NCI-H2227 (cell line): ENCODE measurements at regions not wholly inside any gene's neighbourhood (a gene's known extent, or its start where the extent isn't known, plus 50 kb on each side); places are given as distances from the start of the nearest gene placed in this dataset.
"Not testable (repeated sequence)": the region's sequence is repeated elsewhere in the genome, so short reads cannot be mapped to it uniquely, and the experiment has no call there.

ENCODE experiments used
- DNase-seq: peaks from one replicate; lab custom pipeline; 2025; ENCODE audit not compliant: unreplicated experiment; lab: John Stamatoyannopoulos, UW

DNA sequence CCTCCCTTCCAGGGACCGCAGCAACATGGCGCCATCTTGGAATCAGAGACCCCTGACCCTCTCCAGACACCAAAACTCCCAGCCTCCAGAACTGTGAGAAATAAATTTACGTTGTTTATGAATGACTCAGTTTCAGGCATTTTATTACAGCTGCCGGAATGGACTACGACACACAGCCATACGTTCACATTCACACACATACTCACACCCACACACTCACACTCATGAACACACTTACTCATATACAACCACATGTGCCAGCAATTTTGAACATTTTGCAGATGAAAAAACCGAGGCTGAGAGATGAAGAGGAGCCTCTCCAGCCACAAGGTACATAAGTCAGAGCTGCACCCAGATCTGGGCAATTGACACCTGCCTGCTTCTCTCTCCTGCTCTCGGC, 151.0 kb upstream of the RAB4A start:
- DNase-seq, result no peak

DNA sequence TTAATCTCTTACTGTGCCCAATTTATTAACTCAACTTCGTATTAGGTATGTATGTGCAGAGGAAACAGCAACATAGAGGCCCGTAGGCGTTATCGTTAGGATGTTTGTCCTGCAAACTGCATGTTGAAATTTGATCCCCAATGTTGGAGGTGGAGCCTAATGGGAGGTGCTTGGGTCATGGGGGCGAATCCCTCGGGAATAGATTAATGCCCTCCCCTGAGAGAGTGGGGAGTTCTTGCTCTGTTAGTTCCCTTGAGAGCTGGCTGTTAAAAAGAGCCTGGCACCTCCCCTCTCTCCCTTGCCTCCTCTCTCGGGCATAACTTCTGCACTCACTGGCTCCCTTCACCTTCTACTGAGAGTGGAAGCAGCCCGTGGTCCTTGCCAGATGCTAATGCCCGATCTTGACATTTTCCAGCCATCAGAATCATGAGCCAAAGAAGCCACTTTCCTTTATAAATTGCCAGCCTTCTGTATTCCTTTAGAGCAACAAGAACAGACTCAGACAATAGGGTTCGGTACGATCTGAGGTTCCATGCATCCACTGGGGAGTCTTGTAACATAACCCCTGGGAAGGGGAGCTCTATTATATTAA, 149.0 kb upstream of the RAB4A start:
- no peak for DNase-seq

DNA sequence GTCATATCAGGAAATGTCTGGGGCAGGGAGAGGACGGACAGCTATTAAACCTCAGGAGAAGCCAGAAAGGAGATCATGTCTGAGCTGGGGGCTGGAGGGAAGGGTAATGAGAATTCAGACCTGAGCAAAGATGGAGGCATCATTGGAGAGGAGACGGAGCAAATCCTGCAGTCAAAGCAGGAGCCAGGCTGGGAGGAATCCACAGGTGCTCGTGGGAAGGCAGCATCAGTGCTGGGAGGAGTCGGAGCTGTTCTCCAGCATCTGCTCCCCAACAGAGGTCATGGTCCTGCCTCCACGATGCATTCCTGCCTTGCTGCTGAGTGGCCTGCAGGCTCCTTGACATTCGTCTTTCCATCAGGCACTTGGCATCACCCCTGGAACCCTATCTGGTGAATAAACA, 148.3 kb upstream of the RAB4A start:
- no peak for DNase-seq

DNA sequence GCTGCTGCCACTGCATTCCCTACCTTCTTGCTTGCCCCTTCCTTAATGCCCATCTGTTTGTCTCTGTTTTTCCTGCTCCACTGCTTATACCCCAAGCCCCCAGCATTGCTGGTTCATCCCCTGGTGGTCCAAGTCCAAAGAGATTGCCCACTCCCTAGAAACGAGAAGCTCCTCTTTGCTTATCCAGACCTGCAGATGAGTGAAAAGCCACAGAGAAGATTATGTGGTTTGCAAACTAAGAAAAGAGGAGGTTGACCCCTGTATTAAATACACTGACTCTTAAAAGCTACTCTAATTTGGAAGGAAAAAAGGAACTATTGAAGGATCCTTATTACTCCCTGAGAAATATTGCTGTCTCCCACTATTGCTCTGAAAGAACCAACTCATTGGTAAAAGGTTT, 146.8 kb upstream of the RAB4A start:
- no peak for DNase-seq

DNA sequence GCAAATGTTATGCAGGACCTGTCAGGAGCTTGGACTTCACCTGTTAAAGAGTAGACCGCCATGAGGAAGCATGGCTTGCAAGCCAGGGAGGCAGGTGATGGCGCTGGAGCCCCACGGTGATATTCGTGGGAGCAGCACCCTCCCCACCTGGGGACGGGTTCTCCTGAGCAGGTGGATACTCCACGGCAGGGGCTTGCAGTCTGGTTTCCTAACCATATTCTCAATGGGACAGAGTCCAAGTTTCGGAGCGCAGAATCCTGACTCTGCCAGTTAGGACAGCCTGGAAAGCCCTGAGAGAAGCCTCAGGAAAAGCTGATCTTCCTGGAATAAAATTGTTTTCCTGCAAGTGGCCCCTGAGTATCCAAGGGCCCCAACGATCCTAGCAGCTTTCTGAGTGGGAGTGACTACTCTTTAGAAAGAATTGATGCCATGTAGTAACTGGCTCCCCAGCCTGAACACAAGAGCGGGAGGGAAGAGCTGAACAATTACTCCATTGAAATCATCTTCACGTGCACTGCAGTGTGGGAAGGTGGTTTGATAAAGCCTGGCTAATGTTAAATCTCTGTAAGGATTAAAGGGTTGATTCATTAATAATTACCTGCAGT, 146.3 kb upstream of the RAB4A start:
- no peak for DNase-seq

DNA sequence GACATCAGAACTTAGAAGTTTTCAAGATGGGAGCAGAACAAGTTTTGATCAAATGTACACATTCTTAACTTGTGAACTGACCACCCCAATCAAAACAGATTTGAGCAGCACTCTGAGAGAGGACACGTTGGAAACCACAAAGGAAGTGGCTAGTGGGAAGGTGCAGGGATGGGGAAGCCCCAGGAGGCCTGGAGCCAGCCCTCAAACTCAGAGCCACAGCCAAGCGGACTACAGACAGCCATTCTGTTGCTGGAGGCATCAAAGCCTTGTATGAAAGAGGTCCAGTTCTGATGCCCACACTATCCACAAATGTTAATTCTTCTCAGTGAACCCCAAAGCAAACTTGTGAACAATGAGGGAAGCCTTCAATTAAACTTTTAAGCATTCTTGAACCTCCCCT, 143.6 kb upstream of the RAB4A start:
- DNase-seq, result no peak

DNA sequence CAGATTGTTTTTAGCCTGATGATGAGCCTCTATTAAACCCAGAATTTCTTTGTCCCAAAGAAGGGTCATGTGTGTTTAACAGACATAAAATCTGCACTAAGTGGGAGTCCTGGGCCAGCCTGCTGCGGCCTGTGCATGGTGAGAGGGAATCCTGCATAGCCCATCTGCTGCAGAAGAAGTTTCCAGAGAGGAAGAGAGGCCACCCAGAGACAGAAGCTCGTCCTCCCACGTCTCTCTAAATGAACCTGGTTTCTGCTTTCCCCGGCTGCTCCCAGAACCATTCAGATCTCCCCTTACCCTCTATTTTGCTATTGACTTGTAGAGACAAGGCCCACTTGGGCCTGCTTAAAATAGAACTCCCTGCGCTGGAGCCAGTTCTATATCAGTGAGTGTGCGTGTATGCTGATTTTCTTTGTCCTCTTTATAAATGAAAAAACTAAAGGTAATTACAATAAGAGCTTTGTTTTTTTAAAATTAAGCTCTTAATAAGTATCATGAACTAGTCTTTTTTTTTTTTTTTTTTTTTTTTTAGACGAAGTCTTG, 142.8 kb upstream of the RAB4A start:
- DNase-seq, result no peak

DNA sequence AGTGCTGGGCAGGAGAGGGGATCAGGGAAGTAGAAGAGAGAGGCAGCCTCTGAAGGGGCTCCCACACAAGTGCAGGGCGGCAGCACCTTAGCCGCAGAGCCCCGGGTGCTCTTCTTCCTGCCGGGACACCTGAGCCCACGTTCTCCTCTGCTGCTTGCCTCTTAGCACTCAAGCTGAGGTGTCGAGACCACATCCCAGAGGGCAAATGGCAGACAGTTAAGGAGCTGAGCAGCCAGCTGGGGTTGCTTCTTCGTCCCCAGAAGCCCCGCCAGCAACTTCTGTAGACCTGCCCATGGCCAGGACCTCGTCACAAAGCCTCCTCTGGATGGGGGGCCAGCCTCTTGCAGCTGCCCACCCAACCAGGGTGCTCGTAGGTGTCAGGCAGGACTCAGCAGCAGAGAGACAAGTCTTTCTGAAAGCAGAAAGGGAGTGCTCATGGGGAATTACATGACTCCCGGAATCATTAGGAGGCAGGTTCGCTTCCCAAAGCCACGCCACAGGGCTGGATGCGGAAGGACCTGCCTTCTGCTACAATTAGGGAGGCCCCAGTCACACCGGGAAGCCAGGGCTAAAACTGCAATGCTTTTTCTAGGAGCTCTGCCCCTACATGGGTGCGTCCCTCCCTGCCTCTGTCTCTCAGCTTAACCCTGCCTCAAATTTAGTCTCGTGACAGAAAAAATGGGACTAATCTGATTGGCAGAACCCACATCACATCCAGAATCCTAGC, 141.4 kb upstream of the RAB4A start:
- DNase-seq, result no peak

DNA sequence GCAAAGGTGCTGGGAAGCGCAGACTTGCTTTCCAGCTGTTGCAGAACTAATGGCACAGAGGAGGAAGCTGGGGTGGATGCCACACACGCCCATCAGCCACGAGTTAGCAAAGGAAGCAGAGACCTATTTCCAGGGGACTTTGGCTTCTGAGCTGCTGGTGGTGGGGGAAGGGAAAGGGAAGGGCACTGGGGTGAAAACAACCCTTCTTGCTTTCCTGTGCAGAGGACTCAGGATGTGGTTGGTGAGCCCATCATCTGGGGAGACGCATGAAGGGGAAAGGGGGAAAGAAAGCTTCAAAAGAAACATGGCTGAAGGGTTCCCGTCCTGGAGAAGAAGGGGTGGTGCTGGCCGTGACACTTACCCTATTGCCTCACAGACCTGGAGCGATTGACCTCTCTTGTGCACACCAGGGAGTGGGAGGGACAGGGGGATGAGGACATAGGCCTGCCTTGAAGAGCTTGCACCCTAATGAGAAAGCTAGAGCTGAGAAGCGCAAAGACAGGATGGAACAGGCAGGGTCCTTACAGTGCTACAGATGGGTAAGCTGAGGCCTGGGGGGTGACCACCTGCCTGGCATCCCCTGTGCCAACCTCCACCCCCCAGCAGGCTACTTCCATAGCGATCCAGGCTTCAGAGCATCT, 140.8 kb upstream of the RAB4A start:
- no peak for DNase-seq

DNA sequence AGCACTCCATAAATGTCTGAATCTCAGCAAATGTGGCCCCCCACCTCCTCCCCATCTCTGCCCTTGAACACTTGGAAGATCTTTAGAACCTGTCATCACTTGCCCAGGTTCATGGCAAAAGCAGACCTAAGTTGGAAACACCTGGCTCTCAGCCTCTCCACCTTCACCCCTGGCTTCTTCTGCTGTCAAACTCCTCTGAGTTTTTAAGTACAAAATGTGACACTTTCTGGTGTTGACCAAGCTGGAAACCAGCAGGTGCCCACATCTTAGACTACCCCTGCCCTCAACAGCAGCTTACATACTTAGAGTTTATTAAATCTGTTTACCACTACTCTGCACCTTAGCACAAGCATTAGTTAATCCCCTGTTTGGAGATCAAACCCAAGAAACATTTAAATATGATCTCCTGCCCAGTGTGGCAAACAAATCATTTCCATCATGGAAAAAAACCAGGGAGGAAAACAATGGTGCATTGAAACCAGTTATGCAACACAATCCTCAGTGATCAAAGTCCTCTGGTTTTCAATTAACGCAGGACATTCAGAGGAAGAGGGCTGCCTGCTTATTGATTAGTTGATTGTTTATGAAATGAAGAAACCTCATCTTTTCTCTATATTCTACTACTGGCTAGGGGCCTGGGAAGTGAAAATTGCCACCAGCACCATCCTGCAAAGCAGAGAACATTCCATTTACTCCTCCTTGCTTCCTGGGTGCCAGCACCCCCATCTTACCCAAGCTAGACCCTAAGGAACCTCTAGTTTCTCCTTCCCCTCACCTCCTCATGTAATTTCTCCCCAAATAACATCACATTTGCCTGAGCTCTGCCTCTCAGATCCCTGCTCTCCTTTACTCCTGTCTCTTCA, 139.4 kb upstream of the RAB4A start:
- DNase-seq, result no peak

DNA sequence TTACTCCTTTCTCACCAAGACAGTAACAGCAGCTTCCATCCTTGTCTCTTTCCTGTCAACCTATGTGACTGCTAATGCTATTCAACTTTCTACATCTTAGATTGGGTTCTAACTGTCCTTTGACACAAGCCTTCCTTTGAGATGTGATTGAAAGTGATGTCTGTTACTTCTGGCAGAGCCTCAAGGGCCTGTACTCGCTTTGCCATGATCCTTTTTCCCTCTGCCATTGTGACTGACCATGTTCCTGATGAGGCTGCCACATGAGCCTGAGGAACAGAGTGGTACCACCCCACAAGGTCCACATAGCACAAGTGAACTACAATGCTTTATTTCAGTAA, 138.8 kb upstream of the RAB4A start:
- no peak for DNase-seq

DNA sequence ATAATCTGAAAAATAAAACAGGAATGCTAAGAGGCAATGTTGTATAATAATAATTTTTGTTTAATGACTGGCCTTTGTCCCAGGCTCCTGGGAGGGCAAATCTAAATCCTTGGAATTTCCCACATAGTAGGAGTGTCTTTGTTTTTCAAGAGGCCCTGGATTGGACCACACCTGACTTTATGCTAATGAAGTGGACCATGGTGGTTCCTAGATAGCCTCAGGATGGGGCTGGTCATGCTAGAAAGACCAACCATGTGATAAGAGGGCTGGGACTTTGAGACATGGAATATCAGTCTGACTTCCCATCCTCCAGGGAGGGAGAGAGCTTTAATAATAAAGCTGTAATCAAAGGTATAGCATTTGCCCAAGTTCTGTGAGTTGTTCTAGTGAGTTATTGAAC, 138.2 kb upstream of the RAB4A start:
- no peak for DNase-seq

DNA sequence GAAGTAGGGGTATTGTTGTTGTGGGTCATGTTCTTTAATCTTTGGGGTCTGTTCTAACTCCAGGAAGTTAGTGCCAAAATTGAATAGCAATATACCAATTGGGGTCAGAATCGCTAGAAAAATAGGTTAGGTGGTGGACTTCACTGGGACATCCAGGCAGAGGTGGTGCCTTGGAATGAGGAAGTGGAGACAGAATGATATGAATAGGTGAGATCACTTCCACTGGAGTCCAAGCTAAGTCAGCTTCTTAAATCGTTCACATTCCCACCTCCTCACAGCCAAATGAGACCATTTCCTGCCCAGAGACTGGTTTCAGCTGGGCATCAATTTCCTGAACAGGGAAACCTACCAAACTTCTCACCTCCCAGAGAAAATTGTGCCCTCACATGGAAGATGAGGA, 137.8 kb upstream of the RAB4A start:
- DNase-seq, result no peak

DNA sequence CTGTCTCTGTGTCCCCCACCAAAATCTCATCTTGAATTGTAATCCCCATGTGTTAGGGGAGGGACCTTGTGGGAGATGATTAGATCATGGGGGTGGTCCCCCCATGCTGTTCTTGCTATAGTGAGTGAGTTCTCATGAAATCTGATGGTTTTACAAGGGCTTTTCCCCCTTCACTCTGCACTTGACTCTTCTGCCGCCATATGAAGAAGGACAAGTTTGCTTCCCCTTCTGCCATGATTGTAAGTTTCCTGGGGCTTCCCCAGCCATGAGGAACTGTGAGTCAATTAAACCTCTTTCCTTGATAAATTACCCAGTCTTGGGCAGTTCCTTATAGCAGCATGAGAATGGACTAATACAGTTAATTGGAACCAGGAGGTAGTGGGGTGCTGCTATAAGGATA, 137.1 kb upstream of the RAB4A start:
- no peak for DNase-seq

DNA sequence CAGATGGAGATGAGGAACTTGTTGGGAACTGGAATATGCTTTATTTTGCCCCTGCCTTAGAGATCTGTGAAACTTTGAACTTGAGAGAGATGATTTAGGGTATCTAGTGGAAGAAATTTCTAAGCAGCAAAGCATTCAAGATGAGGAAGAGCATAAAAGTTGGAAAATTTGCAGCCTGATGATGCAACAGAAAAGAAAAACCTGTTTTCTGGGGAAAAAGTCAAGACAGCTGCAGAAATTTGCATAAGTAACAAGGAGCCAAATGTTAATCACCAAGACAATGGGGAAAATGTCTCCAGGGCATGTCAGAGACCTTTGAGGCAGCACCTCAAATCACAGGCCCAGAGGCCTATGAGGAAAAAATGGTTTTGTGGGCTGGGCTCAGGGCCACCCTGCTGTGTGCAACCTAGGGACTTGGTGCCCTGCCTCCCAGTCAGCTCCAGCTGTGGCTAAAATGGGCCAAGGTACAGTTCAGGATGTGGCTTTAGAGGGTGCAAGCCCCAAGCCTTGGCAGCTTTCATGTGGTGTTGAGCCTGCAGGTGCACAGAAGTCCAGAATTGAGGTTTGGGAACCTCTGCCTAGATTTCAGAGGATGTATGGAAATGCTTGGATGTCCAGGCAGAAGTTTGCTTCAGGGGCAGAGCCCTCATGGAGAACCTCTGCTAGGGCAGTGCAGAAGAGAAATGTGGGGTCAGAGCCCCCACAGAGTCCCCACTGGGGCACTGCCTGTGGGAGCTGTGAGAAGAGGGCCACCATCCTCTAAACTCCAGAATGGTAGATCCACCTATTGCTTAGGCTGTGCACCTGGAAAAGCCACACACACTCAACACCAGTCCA, 136.3 kb upstream of the RAB4A start:
- not testable (repeated sequence) for DNase-seq

DNA sequence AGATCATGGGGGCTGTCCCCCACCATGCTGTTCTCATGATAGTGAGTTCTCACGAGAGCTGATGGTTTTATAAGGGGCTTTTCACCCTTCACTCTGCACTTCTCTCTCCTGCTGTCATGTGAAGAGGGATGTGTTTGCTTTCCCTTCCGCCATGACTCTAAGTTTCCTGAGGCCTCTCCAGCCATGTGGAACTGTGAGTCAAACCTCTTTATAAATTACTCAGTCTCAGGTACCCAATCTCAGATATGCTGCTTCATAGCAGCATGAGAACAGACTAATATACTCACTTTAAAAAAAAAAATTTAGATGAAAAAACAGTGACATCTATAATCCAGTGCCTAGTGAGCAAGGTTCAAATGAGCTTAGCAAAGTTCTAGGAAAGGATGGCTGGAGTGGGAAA, 135.1 kb upstream of the RAB4A start:
- no peak for DNase-seq

DNA sequence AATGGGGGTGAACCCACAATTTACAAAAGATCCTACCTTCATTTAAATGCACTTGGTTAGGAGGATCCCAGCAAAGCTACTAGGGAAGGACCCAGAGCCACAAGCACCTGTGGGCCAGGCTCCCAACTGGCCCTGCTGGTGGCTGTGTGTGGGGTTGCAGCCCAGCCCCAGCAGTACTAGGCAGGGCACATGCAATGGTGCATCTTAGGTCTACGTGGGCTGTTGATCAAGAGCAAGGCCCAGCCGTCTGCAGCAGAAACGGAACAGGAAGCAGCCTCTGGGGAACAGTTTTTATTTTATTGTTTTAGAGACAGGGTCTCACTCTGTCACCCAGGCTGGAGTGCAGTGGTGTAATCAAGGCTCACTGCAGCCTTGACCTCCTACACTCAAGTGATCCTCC, 134.1 kb upstream of the RAB4A start:
- DNase-seq, result no peak

DNA sequence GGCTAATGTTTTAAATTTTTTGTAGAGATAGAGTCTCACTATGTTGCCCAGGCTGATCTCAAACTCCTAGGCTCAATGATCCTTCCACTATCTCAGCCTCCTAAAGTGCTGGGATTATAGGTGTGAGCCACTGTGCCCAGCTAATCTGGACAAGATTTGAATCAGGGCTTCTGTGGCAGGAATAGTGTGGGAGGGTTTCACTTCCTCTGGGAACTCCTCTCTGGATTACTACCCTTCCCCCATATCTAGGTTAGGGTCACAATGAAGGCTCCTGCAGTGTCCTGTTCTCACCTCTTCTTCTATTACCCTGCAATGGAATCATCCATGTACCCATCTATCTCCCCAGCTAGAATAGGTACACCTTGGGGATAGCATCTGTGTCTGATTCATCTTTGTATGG, 133.6 kb upstream of the RAB4A start:
- DNase-seq, result no peak

DNA sequence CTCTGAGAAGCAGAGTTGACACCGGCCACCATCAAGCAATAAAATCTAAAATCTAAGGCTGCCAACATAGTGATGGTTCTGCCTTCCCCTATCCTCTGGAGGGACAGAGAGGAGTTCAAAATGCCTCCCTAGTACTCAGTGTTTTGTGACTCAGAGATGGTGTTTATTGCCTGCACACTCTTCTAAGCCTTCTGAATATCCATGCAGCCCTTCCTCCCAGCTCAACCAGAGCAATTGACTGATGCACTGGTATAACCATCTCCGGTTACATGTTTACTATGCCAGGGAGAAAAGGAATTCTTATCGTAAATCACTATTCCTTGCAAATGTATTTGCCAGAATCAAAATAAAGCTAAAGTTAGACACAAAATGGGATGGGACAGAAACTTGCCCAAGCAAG, 132.9 kb upstream of the RAB4A start:
- no peak for DNase-seq
